ENCODE measurements at regions not wholly inside any gene's neighbourhood (a gene's known extent, or its start where the extent isn't known, plus 50 kb on each side); places are given as distances from the start of the nearest gene placed in this dataset.
"Not testable (repeated sequence)": the region's sequence is repeated elsewhere in the genome, so short reads cannot be mapped to it uniquely, and the experiment has no call there.

DNA sequence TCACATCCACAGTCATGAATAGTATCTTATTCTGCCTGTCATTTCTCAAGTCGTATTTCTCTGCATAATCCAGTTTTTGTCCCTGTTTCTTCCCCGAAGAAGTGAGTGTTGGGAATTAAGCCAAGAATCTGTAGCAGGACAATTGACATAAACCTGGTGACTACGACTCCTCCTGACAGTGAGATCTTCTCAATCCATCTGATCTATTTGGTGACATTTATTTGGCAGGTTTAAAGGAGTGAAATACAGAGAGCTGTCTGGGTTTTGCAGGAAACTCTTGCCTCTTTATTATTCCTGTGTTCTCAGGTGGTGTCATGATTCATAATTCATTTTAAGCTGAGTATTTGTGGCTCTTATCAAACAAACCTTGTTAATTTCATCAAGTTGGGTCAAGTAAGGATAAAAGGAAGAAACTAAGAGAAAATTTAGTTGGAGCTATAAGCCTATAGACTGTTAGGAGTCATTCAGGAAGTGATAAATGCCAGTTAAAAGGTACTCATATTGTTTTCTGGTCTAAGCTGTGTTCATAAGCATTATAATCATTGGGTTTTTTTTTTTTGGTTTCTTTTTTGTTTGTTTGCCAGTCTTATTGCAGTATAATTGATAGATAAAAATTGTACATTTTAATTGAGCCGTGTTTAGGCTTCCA, 95.9 kb upstream of the PCSK1 start:
- no peak for DNase-seq (ENCODE audit: low read depth in 2 of 2, low spot score in 1 of 2)

DNA sequence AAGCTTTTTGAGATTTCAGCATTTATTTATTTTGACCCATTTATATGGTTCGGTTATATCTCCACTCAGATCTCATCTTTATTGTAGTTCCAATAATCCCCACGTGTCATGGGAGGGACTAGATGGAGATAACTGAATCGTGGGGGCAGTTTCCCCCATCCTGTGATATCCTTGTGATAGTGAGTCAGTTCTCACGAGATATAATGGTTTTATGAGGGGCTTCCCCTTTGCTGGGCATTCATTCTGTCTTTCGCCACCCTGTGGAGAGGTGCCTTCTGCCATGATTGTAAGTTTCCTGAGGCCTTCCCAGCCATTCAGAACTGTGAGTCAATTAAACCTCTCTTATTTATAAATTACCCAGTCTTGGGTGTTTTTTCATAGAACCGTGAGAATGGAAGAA, 96.5 kb upstream of the PCSK1 start:
- DNase-seq (ENCODE audit: low read depth in 2 of 2, low spot score in 1 of 2) = no peak

DNA sequence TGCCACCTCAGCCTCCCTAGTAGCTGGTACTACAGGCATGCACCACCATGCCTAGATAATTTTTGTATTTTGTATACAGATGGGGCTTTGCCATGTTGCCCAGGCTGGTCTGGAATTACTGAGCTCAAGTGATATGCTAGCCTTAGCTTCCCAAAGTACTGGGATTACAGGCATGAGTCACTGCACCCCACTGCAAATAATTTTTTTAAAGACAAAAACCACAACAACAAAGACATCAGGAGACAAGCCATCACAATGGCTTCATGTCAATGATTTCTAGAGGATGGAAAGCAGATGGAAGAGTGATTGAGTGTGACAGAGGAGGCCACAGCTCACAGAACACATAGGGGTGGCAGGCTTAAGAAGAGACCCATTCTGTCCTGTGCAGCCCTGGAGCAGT, 97.9 kb upstream of the PCSK1 start:
- no peak for DNase-seq (ENCODE audit: low read depth in 2 of 2, low spot score in 1 of 2)

DNA sequence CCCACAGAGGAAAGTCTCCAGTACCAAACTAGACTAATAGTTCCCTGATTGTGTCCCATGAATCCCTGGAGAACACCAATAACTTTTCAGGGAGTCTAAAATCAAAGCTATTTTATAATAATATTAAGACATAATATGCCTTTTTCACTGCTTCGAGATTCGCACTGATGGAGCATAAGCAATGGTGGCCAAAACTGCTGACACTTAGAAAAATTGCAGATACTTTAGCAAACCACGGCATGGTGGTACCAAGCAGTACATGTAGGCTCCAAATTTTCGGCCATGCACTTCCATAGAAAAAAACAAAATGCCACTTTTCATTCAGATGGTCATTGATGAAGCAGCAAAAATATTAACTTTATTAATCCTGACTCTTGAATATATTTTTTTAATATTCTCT, 100.3 kb upstream of the PCSK1 start:
- DNase-seq (ENCODE audit: low read depth in 2 of 2, low spot score in 1 of 2) = no peak

DNA sequence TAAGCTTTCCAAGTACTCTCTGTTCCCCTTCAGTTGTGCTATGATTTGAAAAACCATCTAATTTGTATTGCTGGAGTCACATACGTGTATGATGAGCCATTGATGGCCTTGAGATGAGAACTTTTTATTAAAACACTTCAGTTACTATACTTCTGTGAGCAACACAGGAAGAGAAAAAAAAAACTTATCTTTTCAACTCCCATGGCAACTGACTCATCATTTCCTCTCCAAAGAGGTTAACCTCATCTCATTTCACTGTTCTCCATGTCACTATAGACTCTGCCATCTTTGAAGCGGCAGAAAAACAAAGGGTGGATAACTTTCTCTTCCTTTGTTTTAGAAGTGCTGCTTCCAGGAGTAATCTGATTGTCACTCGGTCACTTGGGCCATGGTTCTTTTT, 104.3 kb upstream of the PCSK1 start:
- DNase-seq (ENCODE audit: low read depth in 2 of 2, low spot score in 1 of 2) = no peak

DNA sequence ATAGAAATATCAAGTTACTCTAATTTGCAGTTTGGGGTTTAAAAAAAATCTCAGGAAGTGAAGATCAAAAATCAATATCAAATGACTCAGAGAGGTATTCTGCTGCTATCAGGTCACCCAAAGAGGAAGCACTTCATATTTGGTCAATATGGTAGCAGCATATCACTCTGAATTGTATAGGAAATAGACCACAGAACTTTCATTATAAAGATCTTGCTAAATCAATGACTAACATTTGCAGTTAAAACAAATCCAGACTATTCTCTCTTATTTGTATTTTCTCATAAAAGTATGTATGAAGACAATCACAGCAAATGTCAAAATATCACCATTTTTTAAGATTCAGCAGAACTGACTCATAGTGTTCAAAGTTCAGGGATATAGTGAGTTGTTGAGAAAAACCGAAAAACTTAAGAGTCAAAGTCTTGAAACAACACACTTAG, 105.8 kb upstream of the PCSK1 start:
- DNase-seq (ENCODE audit: low read depth in 2 of 2, low spot score in 1 of 2) = no peak

DNA sequence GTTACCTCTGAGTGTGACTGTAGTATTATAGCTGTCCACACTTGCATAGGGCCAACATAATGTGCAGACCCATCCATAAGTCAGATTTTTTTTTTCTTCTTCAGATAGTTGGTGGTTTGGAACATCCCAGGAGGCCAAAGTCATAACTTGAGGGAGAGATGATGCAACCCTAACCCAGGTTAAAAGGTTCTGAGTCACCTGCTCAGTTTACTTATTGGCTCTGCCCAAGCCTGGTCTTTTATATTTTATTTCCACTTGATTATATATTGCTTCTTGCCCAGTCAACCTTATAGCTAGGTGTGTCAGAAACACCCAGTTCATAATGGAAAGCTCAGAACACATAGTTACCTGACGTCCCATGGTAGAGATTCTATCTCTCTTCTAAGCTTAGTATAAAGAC, 113.1 kb upstream of the PCSK1 start:
- DNase-seq (ENCODE audit: low read depth in 2 of 2, low spot score in 1 of 2) = no peak

DNA sequence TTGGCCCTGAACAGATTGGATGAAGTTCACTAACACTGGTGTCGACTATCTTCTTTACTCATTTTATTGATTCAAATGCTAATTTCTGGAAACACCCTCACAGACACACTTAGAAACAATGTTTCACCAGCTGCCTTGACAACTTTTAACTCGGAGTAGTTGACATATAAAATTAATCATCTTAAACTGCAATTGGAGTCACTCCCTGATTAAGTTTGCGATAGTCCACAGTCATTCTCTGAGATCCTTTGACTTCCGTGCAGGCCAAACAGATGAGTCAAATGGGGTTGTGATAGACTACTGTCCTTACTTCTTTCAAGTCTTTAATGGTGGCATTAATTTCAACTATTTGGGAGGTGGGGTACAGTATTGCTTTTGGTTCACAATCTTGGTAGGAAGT, 114.4 kb upstream of the PCSK1 start:
- DNase-seq (ENCODE audit: low read depth in 2 of 2, low spot score in 1 of 2) = no peak

DNA sequence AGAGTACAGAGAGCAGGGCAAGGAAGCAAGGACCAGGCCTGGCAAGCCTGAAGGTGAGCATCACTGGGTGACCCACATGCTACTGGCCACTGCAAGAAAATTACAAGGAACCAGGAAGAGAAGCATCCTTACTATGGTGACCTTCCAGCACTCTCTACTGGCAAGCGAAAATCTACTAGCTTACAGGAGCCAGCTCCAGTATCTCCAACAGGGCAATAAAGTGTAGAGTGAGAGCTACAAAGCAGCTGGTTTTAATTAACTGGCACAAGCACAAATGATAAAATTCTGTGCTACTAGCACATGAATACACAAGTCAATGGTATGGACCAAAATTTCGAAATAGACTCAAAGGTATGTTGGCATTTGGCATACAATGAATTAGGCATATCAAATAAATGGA, 113.3 kb upstream of the CAST start:
- no peak for DNase-seq (ENCODE audit: low read depth in 2 of 2, low spot score in 1 of 2)

DNA sequence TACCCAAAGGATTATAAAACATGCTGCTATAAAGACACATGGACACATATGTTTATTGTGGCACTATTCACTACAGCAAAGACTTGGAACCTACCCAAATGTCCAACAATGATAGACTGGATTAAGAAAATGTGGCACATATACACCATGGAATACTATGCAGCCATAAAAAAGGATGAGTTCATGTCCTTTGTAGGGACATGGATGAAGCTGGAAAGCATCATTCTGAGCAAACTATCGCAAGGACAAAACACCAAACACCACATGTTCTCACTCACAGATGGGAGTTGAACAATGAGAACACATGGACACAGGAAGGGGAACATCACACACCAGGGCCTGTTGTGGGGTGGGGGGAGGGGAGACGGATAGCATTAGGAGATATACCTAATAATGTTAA, 101.3 kb upstream of the CAST start:
- DNase-seq (ENCODE audit: low read depth in 2 of 2, low spot score in 1 of 2) = not testable (repeated sequence)

DNA sequence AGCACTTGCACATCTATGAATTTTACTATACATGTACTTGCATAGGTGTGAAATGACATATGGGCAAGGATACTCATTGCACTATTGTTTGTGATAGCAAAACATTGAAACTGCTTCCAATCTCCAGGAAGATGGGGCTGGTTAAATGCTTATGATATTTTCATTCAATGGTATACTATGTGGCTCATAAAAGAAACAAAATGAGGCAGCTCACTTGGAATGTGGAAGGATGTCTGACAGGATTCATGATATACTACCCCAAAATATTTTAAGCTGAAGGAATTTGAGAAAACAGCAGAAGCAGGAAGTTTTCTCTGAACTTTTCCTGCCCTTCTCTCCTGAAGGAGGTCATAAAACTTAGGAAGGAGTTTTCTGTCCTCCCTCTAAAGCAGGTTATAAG, 99.6 kb upstream of the CAST start:
- no peak for DNase-seq (ENCODE audit: low read depth in 2 of 2, low spot score in 1 of 2)

DNA sequence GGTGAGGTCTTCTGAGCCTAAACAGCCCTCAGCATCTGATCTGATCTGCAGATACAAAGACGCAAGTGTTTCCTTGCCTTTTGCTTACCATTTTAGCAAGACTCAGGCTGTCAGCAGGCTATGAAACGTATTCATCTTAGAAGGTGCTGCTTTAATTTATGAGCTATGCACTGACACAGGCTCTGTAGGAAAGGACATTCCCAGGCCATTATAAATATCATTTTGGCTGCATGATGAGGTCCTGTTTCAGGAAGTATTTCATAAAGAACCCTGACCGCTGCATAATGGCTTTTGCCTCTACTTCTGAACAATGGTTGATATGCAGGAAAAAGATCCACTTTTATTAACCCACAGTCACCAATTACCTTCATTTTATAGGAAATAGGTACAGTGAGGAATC, 98.4 kb upstream of the CAST start:
- DNase-seq (ENCODE audit: low read depth in 2 of 2, low spot score in 1 of 2) = no peak

DNA sequence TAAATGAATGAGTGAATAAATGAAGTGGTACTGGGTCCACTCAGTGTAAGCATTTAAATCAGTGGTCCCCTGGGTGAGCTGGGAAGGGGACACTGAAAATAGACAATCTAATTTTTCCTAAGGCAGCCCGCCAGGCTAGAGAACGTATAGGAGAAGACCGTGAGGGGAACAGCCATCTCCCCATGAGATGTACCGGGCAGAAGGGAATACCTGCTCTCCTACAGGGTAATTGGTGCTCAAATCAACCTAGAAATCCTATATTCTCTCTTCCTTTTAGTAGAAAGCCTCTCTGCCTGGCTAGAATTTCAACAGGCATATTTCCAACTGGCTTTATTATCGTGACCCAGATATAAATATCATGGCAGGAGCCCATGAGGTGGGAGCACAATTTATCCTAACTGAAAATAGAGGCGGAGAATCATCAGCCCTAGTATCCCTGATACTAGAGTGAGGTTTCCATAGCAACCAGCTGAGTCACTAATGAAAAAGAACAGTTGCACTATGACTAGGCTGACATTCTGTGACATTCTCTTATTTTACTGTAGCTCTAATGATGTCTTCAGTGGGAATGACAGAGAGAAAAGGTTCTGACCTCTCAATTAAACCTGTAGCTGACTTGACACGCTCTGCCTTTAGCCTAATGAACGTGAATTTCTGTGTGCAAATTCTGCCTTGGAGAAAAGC, 96.5 kb upstream of the CAST start:
- no peak for DNase-seq (ENCODE audit: low read depth in 2 of 2, low spot score in 1 of 2)

DNA sequence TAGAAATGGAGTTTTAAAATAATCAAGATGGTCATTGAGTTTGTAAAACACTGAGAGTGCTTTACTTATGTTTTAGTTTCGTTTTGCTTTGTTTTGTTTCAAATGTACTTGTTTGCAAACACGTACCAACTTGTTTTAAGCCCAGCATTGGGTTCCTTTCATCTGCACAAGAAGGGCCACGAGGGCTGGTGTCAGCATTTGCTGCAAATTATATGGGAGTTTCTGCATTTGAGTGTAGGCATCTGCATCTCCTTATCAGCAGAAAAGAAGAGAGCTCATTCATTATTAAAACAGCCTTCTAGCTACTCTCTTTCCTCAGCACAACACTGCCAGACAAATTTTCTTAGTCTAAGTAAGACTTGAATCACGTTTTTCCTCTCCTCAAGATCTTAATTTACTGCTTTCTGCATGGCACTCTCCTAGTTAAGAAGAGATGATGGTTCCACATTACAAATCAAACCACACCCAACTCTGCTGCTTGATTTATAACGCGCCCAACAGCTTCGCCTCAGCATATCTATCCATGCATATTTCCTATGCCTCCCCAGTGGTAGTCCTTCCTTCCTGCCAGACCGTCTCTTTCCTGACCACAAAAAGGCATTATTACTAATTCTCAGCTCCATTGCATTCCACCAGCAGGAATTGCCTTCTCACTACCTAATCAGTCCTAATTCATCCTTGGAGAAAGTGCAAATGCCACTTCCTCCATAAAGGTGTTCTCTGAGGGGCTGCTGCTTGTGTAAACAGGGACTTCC, 95.2 kb upstream of the CAST start:
- DNase-seq (ENCODE audit: low read depth in 2 of 2, low spot score in 1 of 2) = no peak

DNA sequence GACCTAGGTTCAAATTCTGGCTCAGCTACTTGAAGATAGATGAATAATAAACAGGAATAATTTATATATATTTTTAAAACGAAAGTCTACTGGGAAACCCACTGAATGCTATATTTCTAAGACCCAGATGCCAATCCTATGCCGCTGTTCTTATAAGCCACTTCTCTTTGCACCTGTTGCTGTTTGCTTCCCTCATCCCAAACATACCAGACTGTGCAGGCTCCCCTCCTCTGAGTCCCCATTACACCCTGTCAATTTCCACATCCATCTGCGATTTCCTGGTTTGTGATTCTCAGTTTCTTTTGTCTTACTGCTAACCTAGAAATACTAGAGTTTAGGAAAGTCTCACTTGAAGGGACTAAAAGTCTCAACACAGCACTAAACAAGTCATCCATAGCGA, 92.8 kb upstream of the CAST start:
- DNase-seq (ENCODE audit: low read depth in 2 of 2, low spot score in 1 of 2) = no peak

DNA sequence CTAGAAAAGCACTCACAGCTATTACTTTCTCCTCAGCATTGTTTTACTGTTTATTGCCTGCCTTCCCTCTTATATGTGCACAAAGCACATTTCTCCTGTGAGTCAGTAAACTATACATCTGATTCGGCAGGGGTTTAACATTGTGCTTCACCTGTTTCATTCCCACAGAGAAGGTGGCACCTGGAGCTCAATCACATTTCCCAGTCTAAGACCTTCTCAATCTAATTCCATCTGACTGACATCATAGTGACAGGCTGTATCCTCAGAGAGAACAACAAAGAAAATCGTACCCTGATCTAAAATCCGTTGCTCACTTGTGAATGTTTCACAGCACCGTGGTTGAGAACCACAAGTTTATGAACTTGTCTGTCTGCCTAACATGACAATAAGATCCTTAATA, 92.4 kb upstream of the CAST start:
- DNase-seq (ENCODE audit: low read depth in 2 of 2, low spot score in 1 of 2) = no peak

DNA sequence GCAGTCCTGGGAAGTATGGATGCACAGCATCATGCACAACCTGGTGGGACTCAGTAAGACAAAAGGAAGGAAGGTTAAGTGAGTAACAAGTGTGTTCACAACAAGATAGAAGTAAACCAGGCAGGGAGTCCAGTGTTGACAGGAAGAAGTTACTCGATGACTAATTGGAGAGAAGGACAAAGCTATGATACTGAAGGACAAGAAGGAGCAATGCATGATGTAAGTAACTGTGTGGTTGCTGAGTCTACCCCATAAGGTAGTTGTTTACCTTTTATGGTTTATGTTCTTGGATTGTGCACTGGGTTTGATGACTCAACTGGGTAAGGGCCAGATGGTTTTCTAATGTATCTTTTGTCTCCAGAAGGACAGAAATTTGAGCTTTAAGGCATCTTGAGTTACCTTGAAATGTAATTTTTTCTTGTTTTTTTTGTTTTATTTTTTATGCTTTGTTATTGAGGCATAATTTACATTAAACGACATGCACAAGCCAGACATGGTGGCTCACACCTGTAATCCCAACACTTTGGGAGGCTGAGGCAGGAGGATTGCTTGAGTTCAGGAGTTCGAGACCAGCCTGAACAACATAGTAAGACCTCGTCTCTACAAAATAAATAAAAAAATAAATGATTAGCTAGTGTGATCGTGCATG, 89.2 kb upstream of the CAST start:
- DNase-seq (ENCODE audit: low read depth in 2 of 2, low spot score in 1 of 2) = no peak

DNA sequence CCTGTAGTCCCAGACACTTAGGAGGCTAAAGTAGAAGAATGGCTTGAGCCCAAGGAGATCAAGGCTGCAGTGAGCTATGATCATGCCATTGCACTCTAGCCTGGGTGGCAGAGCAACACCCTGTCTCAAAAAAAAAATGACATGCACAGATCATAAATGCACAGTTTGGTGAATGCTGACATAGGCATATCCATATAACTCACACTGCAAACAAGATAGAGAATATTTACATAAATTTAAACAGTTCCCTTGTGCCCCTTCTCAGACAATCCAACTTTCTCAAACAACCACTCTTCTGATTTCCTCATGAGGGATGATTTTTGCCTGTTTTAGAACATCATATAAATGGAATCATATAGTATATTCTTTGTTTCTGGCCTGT, 88.7 kb upstream of the CAST start:
- DNase-seq (ENCODE audit: low read depth in 2 of 2, low spot score in 1 of 2) = no peak

DNA sequence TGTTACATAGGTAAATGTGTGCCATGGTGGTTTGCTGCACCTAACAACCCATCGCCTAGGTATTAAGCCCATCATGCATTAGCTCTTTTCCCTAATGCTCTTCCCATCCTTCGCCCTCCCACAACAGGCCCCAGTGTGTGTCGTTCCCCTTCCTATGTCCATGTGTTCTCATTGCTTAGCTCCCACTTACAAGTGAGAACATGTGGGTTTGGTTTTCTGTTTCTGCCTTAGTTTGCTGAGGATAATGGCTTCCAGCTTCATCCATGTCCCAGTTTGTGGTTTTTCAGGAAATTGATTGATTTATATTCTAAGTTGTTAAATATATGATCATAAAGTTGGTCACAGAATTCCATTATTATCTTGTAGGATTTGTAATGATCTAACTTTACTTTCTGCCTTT, 85.3 kb upstream of the CAST start:
- DNase-seq (ENCODE audit: low read depth in 2 of 2, low spot score in 1 of 2) = no peak

DNA sequence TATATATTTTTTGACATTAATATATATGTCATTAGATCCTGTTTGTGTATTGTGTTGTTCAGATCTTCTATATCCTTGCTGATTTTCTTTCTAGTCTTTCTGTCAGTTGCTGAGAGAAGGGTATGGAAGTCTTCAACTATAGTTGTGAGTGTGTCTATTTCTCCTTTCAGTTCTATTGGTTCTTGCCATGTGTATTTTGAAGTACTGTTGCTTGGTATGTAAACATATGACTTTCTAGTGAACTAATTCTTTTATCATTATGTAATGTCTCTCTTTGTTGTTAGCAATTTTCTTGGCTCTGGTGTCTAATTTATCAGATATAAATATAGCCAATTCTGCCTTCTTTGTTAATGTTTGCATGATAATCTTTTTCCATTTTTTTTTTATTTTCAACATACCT, 84.3 kb upstream of the CAST start:
- no peak for DNase-seq (ENCODE audit: low read depth in 2 of 2, low spot score in 1 of 2)

DNA sequence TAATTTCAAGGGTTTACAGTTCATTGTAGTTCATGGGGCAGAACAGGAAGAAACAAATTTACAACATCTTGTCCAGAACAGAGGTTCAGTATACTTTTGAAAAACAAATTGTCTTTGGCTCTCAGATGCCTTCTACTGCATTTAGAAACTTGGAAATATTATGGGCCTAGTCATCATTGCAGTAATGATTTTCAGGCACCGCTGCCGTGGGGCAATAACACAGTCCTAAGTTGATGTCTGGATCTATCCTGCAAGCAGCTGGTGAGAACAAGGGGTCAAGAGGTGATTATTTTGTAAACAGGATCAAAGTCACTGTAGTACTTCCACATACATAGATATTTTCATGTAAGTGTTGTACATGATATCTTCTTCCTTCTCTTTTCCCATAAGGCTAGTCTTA, 82.5 kb upstream of the CAST start:
- DNase-seq (ENCODE audit: low read depth in 2 of 2, low spot score in 1 of 2) = no peak

DNA sequence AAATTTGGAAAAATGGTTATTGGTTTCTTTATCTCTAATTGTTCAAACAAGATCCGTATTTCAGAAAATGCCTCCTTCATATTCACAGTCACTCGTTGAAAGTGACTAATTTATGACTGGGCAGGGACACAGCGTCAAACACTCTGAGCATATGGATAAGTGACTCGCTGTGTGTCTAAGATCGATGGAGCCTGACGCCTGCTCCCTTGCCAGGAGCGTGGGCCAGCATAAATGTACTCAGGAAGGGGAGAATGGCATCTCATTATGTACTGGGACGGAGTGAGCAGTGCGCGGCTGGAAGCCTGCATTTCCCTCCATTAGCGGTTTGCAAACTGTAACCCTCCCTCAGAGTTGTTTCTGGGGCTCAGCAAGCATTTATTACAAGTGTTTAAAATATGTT, 79.8 kb upstream of the CAST start:
- DNase-seq (ENCODE audit: low read depth in 2 of 2, low spot score in 1 of 2) = no peak
